GM23248 (cell line): ENCODE measurements at regions not wholly inside any gene's neighbourhood (a gene's known extent, or its start where the extent isn't known, plus 50 kb on each side); places are given as distances from the start of the nearest gene placed in this dataset.

Experiments
- EZH2 ChIP-seq: fragments of 200-600 bp; sonication (generic); IDR thresholded peaks from 2 replicates; pipeline ENCODE4 v1.6.1; 2018; ENCODE audit warnings: antibody characterized with exemption, mild to moderate bottlenecking; ENCODE audit not compliant: insufficient read depth, poor library complexity, severe bottlenecking
- EZH2phosphoT487 ChIP-seq: fragments of 200-600 bp; sonication (generic); IDR thresholded peaks from 2 replicates; pipeline ENCODE4 v1.6.1; 2018; ENCODE audit warnings: antibody characterized with exemption, moderate library complexity, mild to moderate bottlenecking, low read depth; ENCODE audit not compliant: insufficient read depth

- no peak for TF ChIP-seq EZH2phosphoT487
- no peak for TF ChIP-seq EZH2
Observed at GRCh38 chr7:52825611-52826010, 209.8 kb upstream of the POM121L12 start.
